IgD-negative memory B cell (primary cell): ENCODE measurements at regions not wholly inside any gene's neighbourhood (a gene's known extent, or its start where the extent isn't known, plus 50 kb on each side); places are given as distances from the start of the nearest gene placed in this dataset.
"Not testable (repeated sequence)": the region's sequence is repeated elsewhere in the genome, so short reads cannot be mapped to it uniquely, and the experiment has no call there.

Experiments used
- H3K27ac Mint-ChIP-seq, 3 donors: one replicate each; pipeline ENCODE4 v1.8.0; 2020 to 2022; ENCODE audit warnings: mild to moderate bottlenecking in 3 of 3, mixed read lengths in 3 of 3, moderate library complexity in 1 of 3
- H3K27me3 Mint-ChIP-seq: one replicate; pipeline ENCODE4 v1.8.0; 2021; ENCODE audit warnings: mixed read lengths
- H3K36me3 Mint-ChIP-seq: one replicate; pipeline ENCODE4 v1.8.0; 2020; ENCODE audit warnings: mild to moderate bottlenecking, mixed read lengths
- H3K4me1 Mint-ChIP-seq, 3 donors: one replicate each; pipeline ENCODE4 v1.8.0; 2020 to 2022; ENCODE audit warnings: mixed read lengths in 3 of 3, mild to moderate bottlenecking in 1 of 3
- H3K4me3 Mint-ChIP-seq, 4 donors: one replicate each; pipeline ENCODE4 v1.8.0; 2020 to 2022; ENCODE audit warnings: mild to moderate bottlenecking in 4 of 4, mixed read lengths in 4 of 4, moderate library complexity in 3 of 4
- H3K9me3 Mint-ChIP-seq, 3 donors: one replicate each; pipeline ENCODE4 v1.8.0; 2020 to 2021; ENCODE audit warnings: mixed read lengths in 3 of 3, mild to moderate bottlenecking in 1 of 3

DNA sequence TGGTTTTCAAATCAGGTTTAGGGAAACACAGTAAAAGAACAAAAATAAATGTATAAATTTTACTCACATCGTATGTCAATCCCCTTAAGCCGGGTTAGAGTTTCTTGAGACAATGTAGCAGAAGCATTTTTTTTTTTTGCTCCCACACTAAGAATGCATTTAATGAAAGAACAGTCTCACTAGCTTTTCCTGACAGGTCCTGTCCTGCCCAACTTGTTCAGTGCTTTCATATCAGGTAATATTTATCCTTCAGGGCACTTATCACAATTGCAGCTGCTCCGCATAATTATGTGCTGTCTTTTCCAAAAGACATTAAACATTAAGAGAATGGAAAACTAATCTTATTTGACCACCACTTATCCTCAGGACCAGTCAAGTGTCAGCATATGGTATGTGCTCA lies 632.0 kb downstream of the HTR1B start:
- Mint-ChIP-seq H3K4me3 (no peak overlapping the region), H3K27me3 (no peaks in the 10 kb centered on the region), H3K4me1 (no peaks in the 10 kb centered on the region), H3K27ac (no peak overlapping the region), H3K9me3 (peaks cover 0 to 17% (median 2%) of the 10 kb centered on the region in 3 donors), H3K36me3 (no peaks in the 10 kb centered on the region)

DNA sequence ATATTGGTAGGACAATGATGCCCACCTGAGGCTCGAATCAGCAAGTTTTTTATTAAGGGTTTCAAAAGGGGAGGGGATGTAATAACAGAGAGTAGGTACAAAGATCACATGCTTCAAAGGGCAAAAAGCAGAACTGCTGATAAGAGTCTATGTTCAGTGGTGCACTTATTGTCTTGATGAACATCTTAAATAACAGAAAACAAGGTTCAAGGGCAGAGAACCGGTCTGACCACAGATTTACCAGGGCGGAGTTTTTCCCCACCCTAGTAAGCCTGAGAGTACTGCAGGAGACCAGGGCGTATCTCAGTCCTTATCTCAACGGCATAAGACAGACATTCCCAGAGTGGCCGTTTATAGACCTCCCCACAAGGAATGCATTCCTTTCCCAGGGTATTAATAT lies 639.7 kb downstream of the HTR1B start:
- H3K27me3 Mint-ChIP-seq, H3K4me3 Mint-ChIP-seq, H3K27ac Mint-ChIP-seq, H3K36me3 Mint-ChIP-seq, H3K4me1 Mint-ChIP-seq: not testable (repeated sequence)
- peaks cover 10 to 18% (median 12%) of the 10 kb centered on the region in 3 donors for H3K9me3 Mint-ChIP-seq

DNA sequence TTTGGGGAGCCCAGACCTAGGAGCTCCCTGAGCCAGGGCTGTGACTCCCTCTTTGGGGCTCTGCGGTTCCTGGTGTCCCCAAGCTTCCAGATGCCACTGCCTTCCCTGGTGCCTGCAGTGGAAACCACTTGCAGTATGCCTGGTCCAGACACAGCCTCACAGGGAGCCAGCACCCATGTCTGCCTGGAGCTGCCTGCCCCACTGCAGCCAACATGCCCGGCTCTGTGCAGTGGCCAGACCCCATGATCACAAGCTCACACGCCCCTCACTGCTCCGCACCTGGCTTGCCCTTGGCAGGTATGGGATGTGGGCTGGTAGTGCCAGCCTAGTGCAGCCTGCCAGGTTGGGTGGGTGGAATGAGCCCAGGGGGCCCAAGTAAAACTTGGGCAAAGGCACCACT lies 644.8 kb downstream of the HTR1B start:
- Mint-ChIP-seq H3K27ac (no peak overlapping the region), H3K4me3 (no peak overlapping the region), H3K4me1 (no peaks in the 10 kb centered on the region), H3K27me3 (no peaks in the 10 kb centered on the region), H3K36me3 (no peaks in the 10 kb centered on the region), H3K9me3 (peaks cover 5 to 12% (median 6%) of the 10 kb centered on the region in 3 donors)

DNA sequence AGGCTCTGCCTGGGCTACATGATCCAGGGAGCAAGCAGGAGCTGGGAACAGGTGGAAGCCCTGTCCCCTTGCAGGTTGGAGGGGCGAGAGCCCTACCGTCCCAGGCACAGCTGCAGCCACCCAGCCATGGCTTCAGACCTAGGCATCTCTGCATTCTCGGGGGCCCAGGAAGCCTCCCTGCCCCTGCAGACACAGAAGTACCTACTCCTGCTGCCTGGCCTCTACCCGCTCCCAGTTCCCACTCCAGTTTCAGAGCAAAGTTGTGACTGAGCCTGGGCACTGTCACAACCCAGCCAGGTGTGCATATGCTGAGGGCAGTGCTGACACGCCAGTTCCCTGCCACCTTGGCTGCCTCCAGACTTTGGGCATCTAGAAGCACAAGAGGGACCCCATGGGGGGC lies 645.9 kb downstream of the HTR1B start:
- Mint-ChIP-seq H3K4me3 (no peak overlapping the region), H3K27me3 (no peaks in the 10 kb centered on the region), H3K36me3 (no peaks in the 10 kb centered on the region), H3K27ac (no peak overlapping the region), H3K4me1 (no peaks in the 10 kb centered on the region), H3K9me3 (peaks cover 0 to 5% (median 4%) of the 10 kb centered on the region in 3 donors)

DNA sequence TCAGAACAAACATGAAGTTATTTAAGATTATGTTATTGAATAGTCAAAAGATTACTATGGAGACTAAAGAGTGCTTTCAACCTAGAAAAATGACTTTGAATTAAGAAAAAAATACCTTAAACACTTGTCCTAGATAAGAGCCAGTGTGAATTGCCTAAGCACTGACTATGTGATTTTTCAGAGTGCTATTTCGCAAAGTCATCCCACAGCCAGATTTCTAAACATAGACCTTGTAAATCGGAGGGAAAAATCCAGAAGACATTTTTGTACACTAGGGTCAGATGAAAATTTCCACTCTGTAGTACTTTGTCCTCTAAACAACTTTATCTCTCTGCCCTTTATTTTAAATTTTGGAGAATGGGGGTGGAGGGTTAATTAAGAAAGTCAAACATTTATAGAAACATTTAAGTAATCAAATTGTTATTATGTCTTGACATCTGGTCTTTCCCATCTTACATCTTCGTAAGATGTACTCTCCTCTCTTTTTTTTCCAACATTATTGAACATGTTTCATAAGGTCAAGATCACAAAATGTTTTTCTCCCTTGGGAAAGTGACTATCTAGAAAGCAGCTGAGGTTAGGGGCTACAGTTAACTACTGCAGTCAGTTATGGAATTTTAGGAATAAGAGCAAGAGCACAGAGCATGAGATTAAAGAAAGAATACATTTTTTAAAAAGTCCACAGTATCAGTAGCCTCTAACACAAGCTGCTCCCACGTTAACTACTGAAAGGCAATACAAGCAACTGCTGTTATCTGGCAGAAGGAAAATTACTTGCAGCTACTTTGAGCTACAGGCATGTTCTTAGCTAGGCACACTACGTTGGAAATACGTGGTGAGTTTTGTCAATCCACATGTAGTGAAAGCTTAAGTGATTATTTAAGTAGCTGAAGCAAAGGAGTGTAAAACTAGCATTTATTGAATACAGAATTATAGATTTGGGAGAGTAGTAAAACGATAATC lies 648.5 kb downstream of the HTR1B start:
- no peaks in the 10 kb centered on the region for H3K4me1 Mint-ChIP-seq
- no peaks in the 10 kb centered on the region for H3K27me3 Mint-ChIP-seq
- H3K4me3 Mint-ChIP-seq = no peak overlapping the region
- H3K9me3 Mint-ChIP-seq = peaks cover 0 to 2% (median 2%) of the 10 kb centered on the region in 3 donors
- no peaks in the 10 kb centered on the region for H3K36me3 Mint-ChIP-seq
- H3K27ac Mint-ChIP-seq = no peak overlapping the region

DNA sequence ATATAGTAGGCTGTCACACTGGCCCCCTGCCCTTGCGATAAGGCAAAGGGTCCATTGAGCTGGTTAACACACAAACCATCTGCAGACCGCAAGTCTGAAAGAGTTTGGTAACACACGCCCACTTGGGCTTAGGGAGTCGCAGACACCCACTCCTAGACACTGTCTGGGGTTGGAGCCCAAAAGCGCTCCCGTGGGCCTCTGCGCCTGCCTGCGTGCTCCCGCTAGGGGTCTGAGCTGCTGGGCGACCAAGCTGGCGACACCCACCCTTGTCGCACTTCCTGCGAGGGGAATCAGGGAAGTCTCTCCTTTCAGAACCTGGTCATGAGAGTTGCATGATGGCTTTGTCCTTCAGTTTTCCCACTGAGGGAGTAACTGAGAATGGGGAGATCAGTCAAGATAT lies 653.0 kb downstream of the HTR1B start:
- no peaks in the 10 kb centered on the region for H3K4me1 Mint-ChIP-seq
- H3K4me3 Mint-ChIP-seq = no peak overlapping the region
- H3K27ac Mint-ChIP-seq = no peak overlapping the region
- H3K27me3 Mint-ChIP-seq = no peaks in the 10 kb centered on the region
- no peaks in the 10 kb centered on the region for H3K36me3 Mint-ChIP-seq
- peaks cover 0 to 2% (median 2%) of the 10 kb centered on the region in 3 donors for H3K9me3 Mint-ChIP-seq

DNA sequence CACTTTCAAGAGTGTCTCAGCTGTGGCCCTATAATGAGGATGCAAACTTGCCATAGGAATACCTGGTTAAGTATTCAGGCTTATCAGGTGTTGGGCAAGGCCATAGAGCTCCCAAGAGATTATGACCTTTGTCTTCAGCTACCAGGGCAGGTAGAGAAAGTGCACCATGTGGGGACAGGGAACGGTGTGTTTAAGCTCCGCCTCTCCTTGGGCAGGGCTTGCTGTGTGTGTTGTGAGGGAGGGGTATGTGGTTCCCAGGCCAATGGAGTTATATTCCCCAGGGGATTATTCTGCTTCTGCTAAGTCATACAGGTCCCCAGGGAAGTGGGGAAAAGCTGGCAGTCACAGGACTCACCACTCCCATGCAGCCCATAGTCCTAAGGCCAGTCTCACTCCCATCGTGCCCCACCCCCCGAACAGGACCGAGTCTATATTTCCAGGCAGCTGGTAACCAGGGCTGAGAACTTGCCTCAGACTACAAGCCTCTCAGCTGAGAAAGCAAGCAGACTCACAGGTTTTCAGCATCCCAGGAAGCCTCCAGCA lies 660.2 kb downstream of the HTR1B start:
- no peaks in the 10 kb centered on the region for H3K4me1 Mint-ChIP-seq
- H3K9me3 Mint-ChIP-seq = peaks cover 0 to 6% (median 3%) of the 10 kb centered on the region in 3 donors
- no peak overlapping the region for H3K4me3 Mint-ChIP-seq
- H3K27me3 Mint-ChIP-seq = no peaks in the 10 kb centered on the region
- no peaks in the 10 kb centered on the region for H3K36me3 Mint-ChIP-seq
- no peak overlapping the region for H3K27ac Mint-ChIP-seq

DNA sequence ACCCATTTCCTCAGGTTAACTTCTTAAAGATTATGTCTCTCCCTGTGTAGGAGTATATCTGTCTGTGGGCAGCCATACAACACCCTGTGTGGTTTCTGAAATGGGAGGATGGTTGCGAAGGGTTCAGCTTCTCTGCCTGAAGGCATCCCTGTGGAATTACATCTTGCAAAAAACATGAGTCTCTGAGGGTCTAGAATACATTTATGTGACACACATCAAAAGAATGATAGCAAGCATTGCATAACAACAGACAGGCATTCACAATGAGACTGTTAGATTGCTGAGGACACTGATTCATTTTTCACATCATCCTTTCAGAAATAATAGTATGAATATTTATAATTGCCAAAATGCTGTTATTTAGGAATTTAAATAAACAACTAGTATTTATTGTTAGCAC lies 670.9 kb downstream of the HTR1B start:
- Mint-ChIP-seq H3K27me3 (no peaks in the 10 kb centered on the region), H3K4me1 (no peaks in the 10 kb centered on the region), H3K36me3 (no peaks in the 10 kb centered on the region), H3K4me3 (no peak overlapping the region), H3K9me3 (peaks cover 0 to 2% (median under 1%) of the 10 kb centered on the region in 3 donors), H3K27ac (no peak overlapping the region)

DNA sequence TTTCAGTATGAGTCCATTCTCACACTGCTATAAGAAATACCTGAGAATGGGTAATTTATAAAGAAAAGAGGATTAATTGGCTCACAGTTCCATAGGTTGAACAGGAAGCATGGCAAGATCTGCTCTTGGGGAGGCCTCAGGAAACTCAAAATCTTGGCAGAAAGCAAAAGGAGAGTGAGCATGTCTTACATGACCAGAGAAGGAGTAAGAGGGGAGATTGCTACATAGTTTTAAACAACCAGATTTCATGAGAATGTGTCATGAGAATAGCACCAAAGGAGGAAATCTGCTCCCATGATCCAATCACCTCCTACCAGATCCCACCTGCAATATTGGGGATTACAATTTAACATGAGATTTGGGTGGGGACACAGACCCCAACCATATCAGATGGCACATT lies 672.4 kb downstream of the HTR1B start:
- H3K36me3 Mint-ChIP-seq = no peaks in the 10 kb centered on the region
- no peak overlapping the region for H3K4me3 Mint-ChIP-seq
- no peaks in the 10 kb centered on the region for H3K27me3 Mint-ChIP-seq
- no peaks in the 10 kb centered on the region for H3K4me1 Mint-ChIP-seq
- H3K9me3 Mint-ChIP-seq = peaks cover 0 to 2% (median 0%) of the 10 kb centered on the region in 3 donors
- H3K27ac Mint-ChIP-seq = peak overlapping the region in 1 of 3 donors; percentile 56

DNA sequence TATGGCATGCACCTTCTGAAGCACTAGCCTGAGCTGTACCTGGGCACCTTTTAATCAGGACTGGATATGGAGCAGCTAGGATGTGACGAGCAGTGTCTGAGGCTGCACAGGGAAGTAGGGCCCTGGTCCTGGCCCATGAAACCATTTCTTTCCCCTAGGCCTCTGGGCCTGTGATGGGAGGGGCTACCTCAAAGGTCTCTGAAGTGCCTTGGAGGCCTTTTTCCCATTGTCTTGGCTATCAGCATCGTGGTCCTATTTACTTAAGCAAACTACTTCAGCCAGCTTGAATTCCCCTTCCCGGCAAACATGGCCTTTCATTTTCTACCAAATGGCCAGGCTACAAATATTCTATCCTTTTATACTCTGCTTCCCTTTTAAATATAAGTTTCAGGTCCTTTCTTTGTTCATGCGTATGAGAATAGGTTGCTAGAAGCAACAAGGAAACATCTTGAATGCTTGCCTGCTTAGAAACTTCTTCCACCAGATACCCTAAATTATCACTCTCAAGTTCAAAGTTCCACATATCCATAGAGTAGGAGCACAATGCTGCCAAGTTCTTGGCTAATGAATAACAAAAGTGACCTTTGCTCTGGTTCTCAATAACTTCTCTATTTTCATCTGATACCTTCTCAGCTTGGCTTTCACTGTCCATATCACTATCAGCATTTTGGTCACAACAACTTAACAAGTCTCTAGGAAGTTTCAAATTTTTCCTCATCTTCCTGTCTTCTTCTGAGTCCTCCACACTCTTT lies 673.1 kb downstream of the HTR1B start:
- Mint-ChIP-seq H3K27ac (no peak overlapping the region), H3K4me1 (no peaks in the 10 kb centered on the region), H3K4me3 (no peak overlapping the region), H3K36me3 (no peaks in the 10 kb centered on the region), H3K27me3 (no peaks in the 10 kb centered on the region), H3K9me3 (peaks cover 0 to 2% (median 0%) of the 10 kb centered on the region in 3 donors)

DNA sequence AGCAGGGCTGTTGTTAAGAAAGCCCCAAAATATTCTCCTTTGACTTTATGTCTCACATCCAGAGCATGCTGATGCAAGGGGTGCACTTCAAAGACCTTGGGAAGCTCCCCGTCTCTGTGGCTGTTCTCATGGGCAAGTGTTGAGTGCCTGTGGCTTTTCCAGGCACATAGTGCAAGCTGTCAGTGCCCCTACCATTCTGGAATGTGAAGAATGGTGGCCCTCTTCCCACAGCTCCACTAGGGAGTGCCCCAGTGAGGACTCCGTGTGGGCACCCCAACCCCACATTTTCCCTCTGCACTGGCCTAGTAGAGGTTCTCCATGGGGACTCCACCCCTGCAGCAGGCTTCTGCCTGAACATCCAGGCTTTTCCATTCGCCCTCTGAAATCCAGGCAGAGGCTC lies 673.7 kb downstream of the HTR1B start:
- no peak overlapping the region for H3K4me3 Mint-ChIP-seq
- H3K36me3 Mint-ChIP-seq = no peaks in the 10 kb centered on the region
- no peaks in the 10 kb centered on the region for H3K27me3 Mint-ChIP-seq

DNA sequence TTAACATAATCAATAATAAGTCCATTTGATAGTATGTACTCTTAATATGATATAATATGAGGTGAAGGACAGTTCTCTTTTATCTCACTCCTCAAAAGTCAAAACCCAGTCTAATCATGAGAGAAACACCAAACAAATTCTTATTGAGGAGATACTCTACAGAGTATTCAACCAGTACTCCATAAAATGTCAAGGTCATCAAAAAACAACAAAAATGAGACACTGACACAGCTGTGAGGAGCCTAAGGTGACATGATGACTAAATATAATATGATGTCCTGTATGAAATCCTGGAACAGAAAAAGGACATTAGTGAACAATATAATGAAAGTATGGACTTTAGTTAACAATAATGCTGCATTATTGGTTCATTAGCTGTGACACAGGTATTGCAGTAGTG lies 675.1 kb downstream of the HTR1B start:
- Mint-ChIP-seq H3K4me1 (no peaks in the 10 kb centered on the region), H3K27ac (no peak overlapping the region), H3K27me3 (no peaks in the 10 kb centered on the region), H3K36me3 (peaks cover 3% of the 10 kb centered on the region), H3K9me3 (peaks cover 0 to 10% (median 2%) of the 10 kb centered on the region in 3 donors), H3K4me3 (no peak overlapping the region)

More for the DNA sequence above, 673.7 kb downstream of the HTR1B start:
- H3K4me1 Mint-ChIP-seq = no peaks in the 10 kb centered on the region
- H3K9me3 Mint-ChIP-seq = peaks cover 0 to 2% (median 1%) of the 10 kb centered on the region in 3 donors
- no peak overlapping the region for H3K27ac Mint-ChIP-seq

DNA sequence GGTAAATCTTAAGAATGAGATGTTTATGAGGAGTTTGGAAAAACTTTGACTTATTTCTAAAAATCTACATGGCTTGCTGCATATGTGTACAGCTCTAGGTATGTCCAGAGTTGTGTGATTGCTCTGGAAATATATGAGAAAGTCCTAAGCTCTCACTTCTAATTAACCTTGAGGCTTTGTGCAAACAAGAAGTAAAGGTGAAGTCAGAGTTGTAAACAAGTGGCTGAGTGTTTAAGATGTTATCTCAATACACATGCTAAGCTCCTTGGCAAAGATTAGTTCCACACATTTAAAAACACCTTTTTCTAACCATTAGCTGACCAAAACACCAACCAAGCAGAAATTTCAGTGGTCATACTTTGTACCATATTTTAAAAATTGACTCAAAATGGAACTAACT lies 684.2 kb downstream of the HTR1B start:
- H3K9me3 Mint-ChIP-seq = peaks cover 0 to 9% (median 4%) of the 10 kb centered on the region in 3 donors
- H3K36me3 Mint-ChIP-seq = peaks cover 3% of the 10 kb centered on the region
- H3K4me1 Mint-ChIP-seq = no peaks in the 10 kb centered on the region
- H3K27ac Mint-ChIP-seq = no peak overlapping the region
- H3K27me3 Mint-ChIP-seq = no peaks in the 10 kb centered on the region
- H3K4me3 Mint-ChIP-seq = no peak overlapping the region

DNA sequence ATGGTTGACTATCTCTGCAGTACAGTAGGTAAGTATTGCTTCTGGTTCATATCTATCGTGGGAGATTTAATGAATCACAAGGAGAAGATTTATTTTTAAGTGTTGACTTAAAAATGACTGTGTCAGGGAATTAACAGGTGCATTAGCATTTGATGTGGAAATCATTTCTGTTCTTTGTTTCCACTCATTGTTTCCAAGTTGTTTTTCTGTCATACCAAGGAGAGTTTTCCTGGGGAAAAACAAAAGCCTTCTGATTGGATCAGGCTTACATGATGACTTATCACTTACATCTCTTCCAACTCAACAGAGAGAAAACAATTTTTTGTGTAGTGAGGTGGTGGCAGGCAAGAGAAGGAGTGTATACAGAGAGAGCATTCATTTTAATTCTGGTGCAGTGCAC lies 686.4 kb downstream of the HTR1B start:
- no peak overlapping the region for H3K4me3 Mint-ChIP-seq
- H3K27ac Mint-ChIP-seq = no peak overlapping the region
- peaks cover 4 to 8% (median 7%) of the 10 kb centered on the region in 3 donors for H3K9me3 Mint-ChIP-seq
- H3K4me1 Mint-ChIP-seq = no peaks in the 10 kb centered on the region
- no peaks in the 10 kb centered on the region for H3K27me3 Mint-ChIP-seq
- H3K36me3 Mint-ChIP-seq = no peaks in the 10 kb centered on the region

DNA sequence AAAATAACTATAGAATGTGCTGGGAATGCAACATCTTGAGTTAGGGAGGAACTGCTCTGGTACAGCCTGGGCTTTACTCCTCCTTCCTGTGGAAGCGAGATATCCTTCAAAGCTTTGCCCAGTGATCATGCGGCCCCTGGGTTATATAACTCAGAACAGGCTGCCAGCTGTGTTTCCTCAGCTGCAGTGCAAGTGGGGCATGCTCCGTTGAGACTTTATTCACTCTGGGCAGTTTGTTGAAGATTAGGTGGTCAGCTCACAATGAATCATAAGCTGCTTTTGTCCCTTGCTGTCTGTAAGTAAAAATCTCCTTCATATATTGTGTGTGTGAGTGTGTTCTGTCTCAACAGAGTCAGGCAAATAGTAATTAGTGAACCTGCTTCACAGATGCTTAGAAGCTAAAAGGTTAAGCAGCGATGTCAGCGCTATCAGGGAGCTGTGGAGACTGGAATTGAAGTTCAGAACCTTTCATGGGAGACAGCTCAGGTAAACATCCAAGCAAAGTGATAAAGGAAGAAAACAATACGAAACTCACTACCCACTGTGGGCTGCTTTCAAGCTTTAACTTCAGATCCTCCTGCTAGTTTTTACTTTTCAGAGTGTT lies 688.4 kb downstream of the HTR1B start:
- Mint-ChIP-seq H3K27me3 (no peaks in the 10 kb centered on the region), H3K27ac (no peak overlapping the region), H3K4me1 (no peaks in the 10 kb centered on the region), H3K9me3 (peaks cover 7 to 8% (median 7%) of the 10 kb centered on the region in 3 donors), H3K36me3 (no peaks in the 10 kb centered on the region), H3K4me3 (no peak overlapping the region)
